Skeletal muscle tissue (tissue), 3 donors: ENCODE measurements at regions not wholly inside any gene's neighbourhood (a gene's known extent, or its start where the extent isn't known, plus 50 kb on each side); places are given as distances from the start of the nearest gene placed in this dataset.

Source experiments
- H3K27ac ChIP-seq: one replicate; pipeline ENCODE4 v1.7.0; 2013; ENCODE audit warnings: mild to moderate bottlenecking, low read depth, low read length, inconsistent platforms
- H3K27me3 ChIP-seq, 3 donors: one replicate each; pipeline ENCODE4 v1.7.0; 2013; ENCODE audit warnings: low read length in 3 of 3; ENCODE audit not compliant: control insufficient read depth in 3 of 3, insufficient read depth in 3 of 3
- H3K36me3 ChIP-seq, 3 donors: one replicate each; pipeline ENCODE4 v1.7.0; 2013; ENCODE audit warnings: low read length in 3 of 3; ENCODE audit not compliant: control insufficient read depth in 3 of 3, insufficient read depth in 3 of 3
- H3K4me1 ChIP-seq, 3 donors: one replicate each; pipeline ENCODE4 v1.7.0; 2013; ENCODE audit warnings: low read length in 3 of 3, mild to moderate bottlenecking in 3 of 3; ENCODE audit not compliant: control insufficient read depth in 3 of 3, insufficient read depth in 3 of 3
- H3K4me3 ChIP-seq, 3 donors: one replicate each; pipeline ENCODE4 v1.7.0; 2013; ENCODE audit warnings: low read length in 3 of 3
- H3K9ac ChIP-seq, 3 donors: one replicate each; pipeline ENCODE4 v1.7.0; 2013; ENCODE audit warnings: low read length in 3 of 3, mild to moderate bottlenecking in 3 of 3, moderate library complexity in 2 of 3, low read depth in 1 of 3
- H3K9me3 ChIP-seq, 3 donors: one replicate each; pipeline ENCODE4 v1.7.0; 2013; ENCODE audit warnings: low read length in 3 of 3; ENCODE audit not compliant: control insufficient read depth in 3 of 3
- donor health status: Osteomylitis.

DNA sequence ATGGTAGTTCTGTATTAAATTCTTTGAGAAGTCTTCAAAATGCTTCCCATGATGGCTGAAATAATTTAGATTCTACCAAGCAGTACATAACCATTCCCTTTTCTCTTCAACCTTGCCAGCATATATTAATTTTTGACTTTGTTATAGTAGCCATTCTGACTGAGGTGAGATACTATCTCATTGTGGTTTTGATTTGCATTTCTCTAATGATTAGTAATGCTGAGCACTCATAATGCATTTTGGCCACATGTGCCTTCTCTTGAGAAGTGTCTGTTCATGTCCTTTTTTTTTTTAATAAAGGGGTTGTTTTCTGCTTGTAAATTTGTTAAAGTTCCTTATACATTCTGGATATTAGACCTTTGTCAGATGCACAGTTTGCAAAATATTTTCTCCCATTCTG lies 173.9 kb downstream of the CALCRL start:
- H3K27ac ChIP-seq, result no peak overlapping the region
- H3K4me3 ChIP-seq, result no peak overlapping the region
- H3K27me3 ChIP-seq, result no peaks in the 10 kb centered on the region
- no peaks in the 10 kb centered on the region for H3K36me3 ChIP-seq
- peaks cover 0 to 2% (median 0%) of the 10 kb centered on the region in 3 donors for H3K9me3 ChIP-seq
- no peak overlapping the region for H3K9ac ChIP-seq
- H3K4me1 ChIP-seq, result no peaks in the 10 kb centered on the region

DNA sequence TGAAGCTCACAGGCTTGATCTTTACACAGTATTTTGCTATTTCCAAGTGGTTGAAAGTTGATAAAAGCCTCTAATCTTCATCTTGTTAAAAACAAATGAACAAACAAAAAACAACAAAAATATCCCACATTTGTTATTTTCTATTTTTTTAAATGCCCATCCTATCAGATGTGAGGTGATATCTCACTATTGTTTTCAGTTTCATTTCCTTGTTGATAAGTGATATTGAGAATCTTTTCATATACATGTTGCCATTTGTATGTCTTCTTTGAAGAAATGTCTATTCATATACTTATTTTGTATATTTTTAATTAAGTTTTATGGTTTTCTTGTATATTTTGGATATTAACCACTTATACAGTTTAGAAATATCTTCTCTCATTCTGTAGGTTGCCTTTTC lies 175.8 kb downstream of the CALCRL start:
- H3K9ac ChIP-seq, result no peak overlapping the region
- no peaks in the 10 kb centered on the region for H3K9me3 ChIP-seq
- H3K36me3 ChIP-seq, result no peaks in the 10 kb centered on the region
- H3K4me1 ChIP-seq, result no peaks in the 10 kb centered on the region
- no peaks in the 10 kb centered on the region for H3K27me3 ChIP-seq
- no peak overlapping the region for H3K27ac ChIP-seq
- no peak overlapping the region for H3K4me3 ChIP-seq

DNA sequence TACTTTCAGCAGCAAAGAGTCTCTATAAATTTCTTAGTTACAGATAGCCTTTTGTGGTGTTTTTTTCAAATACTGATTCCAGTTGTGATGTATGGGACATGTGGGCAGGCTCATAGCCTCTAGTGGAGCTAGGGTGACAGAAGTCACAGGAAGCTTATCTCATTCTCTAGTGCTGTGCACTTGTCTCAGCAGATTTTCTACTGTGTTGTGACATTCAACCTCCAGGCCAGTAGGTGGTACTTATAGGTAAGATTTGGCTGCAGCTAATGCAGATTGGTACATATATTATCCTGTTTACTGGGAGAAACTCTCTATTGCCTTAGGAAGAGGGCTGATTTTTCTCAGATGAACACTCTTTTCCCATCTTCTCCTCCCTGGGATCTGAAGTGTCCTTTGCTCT lies 176.2 kb downstream of the CALCRL start:
- Histone ChIP-seq H3K4me1 (no peaks in the 10 kb centered on the region), H3K4me3 (no peak overlapping the region), H3K27me3 (no peaks in the 10 kb centered on the region), H3K9me3 (no peaks in the 10 kb centered on the region), H3K27ac (no peak overlapping the region), H3K9ac (no peak overlapping the region), H3K36me3 (no peaks in the 10 kb centered on the region)

DNA sequence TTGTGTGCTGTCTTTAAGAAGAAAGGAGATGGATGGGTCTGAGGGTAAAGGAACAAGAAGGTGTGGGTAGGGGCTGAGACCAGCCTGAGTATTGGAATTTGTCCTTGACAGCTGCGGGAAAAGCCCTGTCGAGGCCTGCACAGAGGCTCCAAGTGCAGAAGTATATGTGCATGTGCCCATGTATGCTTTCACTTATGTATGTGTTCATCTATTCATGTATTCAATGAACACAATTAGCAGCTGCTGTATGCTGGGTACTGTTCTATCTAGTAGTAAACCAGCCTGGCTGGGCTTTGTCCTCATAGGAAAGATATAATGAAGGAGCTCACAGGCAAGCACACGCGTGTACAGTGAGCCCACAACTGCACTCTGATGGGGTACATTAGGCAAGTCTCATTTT lies 181.4 kb downstream of the CALCRL start:
- Histone ChIP-seq H3K27ac (no peak overlapping the region), H3K9me3 (no peaks in the 10 kb centered on the region), H3K36me3 (no peaks in the 10 kb centered on the region), H3K9ac (no peak overlapping the region), H3K4me1 (no peaks in the 10 kb centered on the region), H3K4me3 (no peak overlapping the region), H3K27me3 (no peaks in the 10 kb centered on the region)

DNA sequence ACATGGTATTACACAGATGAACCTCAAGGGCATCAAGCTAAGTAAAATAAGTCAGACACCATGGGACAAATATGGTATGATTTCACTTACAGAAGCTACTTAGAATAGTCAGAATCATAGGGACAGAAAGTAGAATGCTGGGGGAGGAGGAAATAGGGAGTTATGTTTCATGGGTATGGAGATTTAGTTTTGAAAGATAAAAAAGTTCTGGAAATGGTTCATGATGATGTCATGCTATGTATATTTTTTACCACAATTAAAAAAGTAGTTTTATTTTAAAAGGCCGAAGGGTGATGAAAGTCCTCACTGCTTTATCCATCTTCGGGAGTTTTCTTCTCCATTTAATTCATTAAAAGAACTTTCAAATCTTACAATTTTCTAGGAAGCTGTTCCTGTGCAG lies 181.9 kb downstream of the CALCRL start:
- Histone ChIP-seq H3K4me1 (no peaks in the 10 kb centered on the region), H3K27me3 (no peaks in the 10 kb centered on the region), H3K4me3 (no peak overlapping the region), H3K9ac (no peak overlapping the region), H3K27ac (no peak overlapping the region), H3K36me3 (no peaks in the 10 kb centered on the region), H3K9me3 (no peaks in the 10 kb centered on the region)

DNA sequence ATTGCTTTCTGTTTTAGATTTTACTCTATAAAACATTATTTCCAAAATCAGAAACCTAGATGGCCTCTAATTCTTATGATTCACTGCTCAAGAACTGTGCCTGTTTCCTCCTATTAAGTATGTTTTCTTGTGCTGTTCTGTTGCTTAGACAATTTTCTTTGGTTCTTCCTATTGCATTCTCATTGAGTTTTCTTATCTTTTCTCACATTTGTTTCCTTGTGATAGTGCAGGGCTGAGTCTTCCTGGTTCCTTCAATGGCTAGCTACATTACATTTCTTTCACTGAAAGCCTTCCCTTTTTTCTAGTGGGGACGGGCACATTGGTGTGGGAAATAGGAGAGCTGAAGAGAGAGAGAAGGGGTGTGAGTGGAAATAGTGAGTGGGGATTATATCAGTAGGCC lies 183.4 kb downstream of the CALCRL start:
- Histone ChIP-seq H3K36me3 (no peaks in the 10 kb centered on the region), H3K4me1 (no peaks in the 10 kb centered on the region), H3K9ac (no peak overlapping the region), H3K9me3 (no peaks in the 10 kb centered on the region), H3K27ac (no peak overlapping the region), H3K27me3 (no peaks in the 10 kb centered on the region), H3K4me3 (no peak overlapping the region)

DNA sequence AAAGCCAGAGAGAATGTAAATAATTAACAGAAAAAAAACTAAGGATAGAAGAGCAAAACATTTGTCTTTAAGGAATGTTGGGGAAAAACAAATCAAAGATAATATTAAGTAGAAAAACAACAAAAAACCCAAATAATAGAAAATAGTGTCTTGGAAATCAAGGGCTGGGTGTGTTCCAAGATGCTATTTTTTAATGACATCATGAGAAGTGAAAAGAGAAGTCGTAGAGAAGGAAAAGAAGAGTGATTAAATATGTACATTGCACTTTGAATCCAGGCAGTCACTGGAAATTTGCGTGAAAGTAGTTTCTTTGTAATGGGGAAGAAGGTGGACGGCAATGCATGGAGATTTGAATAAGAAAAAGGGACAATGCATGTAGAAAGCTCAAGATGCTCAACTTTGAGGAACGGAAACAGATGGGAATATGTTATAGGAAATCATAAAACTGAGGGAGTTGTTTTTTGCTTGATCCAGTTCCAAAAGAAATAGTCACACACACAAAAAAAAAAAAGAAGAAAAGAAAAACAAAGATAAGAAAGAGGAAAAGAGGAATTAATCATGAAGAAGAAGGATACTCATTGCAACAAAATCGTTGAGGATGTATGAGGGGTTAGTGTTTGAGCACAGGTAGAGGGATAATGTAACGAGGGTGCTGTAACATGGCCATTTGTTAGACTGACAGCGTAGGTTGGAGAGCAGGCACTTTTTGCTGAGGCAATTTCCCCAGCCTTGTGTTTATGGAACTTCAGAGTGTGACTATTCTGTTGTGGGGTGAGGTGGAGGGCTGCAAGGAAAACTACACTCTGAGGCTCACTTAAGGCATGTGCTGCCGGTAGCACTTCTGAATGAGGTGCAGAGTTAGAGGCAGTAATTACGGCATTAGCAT lies 184.1 kb downstream of the CALCRL start:
- no peaks in the 10 kb centered on the region for H3K9me3 ChIP-seq
- H3K27me3 ChIP-seq, result no peaks in the 10 kb centered on the region
- no peak overlapping the region for H3K4me3 ChIP-seq
- H3K36me3 ChIP-seq, result no peaks in the 10 kb centered on the region
- no peak overlapping the region for H3K9ac ChIP-seq
- no peaks in the 10 kb centered on the region for H3K4me1 ChIP-seq
- no peak overlapping the region for H3K27ac ChIP-seq

DNA sequence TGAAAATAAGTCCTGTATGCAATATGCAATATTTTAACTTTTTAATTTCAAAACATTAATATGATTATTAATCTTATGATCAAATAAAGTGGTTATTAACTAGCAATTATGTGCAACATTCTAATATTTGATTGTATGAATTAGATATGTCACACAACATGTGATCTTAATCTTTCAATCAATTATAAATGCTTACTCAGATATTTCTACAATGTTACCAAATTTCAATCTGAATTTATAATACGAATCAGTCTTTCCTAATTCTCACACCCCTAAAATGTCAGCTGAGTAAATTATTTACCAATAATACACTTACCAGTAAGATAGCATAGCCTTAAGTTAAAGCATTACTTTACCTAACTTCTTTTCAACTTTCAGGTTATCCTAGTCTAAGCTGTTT lies 186.3 kb downstream of the CALCRL start:
- no peak overlapping the region for H3K4me3 ChIP-seq
- H3K4me1 ChIP-seq, result no peaks in the 10 kb centered on the region
- no peak overlapping the region for H3K9ac ChIP-seq
- H3K36me3 ChIP-seq, result no peaks in the 10 kb centered on the region
- no peaks in the 10 kb centered on the region for H3K9me3 ChIP-seq
- H3K27ac ChIP-seq, result no peak overlapping the region
- H3K27me3 ChIP-seq, result no peaks in the 10 kb centered on the region

DNA sequence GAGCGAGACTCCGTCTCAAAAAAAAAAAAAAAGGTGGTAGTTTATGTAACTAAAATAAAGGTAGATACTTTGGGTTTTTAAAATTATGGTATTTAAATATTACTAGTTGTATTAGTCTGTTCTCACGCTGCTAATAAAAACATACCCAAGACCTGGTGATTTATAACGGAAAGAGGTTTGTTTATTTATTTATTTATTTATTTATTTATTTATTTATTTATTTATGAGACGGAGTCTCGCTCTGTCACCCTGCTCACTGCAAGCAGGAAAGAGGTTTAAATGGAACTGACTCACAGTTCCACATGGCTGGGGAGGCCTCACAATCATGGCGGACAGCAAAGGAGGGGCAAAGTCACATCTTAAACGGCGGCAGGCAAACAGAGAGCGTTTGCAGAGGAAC lies 196.0 kb downstream of the CALCRL start:
- Histone ChIP-seq H3K27me3 (no peaks in the 10 kb centered on the region), H3K27ac (no peak overlapping the region), H3K36me3 (no peaks in the 10 kb centered on the region), H3K9ac (no peak overlapping the region), H3K4me3 (no peak overlapping the region), H3K9me3 (no peaks in the 10 kb centered on the region), H3K4me1 (no peaks in the 10 kb centered on the region)

DNA sequence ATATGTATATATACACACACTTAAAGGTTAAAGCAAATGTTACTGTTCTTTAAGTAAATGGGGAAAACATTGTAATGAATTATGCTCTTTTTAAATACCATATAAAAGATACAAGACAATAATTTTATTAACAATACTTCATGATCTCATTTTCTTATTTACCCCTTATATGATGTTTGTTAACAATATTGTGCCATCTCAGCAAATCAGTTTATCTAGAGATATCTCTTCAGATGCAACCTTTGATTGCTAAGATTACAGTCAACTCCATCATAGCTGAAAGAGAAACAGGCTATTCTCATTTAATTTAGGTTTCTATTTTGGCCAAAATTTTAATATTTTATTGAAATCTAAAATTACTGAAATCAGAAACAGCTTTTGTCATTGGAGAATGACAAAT lies 197.9 kb downstream of the CALCRL start:
- H3K36me3 ChIP-seq, result no peaks in the 10 kb centered on the region
- H3K4me1 ChIP-seq, result no peaks in the 10 kb centered on the region
- no peak overlapping the region for H3K27ac ChIP-seq
- H3K9ac ChIP-seq, result no peak overlapping the region
- H3K27me3 ChIP-seq, result no peaks in the 10 kb centered on the region
- H3K4me3 ChIP-seq, result no peak overlapping the region
- no peaks in the 10 kb centered on the region for H3K9me3 ChIP-seq
